K562 (cell line): ENCODE measurements at regions not wholly inside any gene's neighbourhood (a gene's known extent, or its start where the extent isn't known, plus 50 kb on each side); places are given as distances from the start of the nearest gene placed in this dataset.

Experiments used
- CTCF ChIP-seq, 3 experiments: IDR thresholded peaks in 2 of 3; conservative IDR thresholded peaks in 1 of 3; 2 replicates each; pipeline ENCODE4 v1.5.1; 2011 to 2012; ENCODE audit warnings: low read length in 3 of 3, mild to moderate bottlenecking in 3 of 3, control low read depth in 2 of 3, improper control_type of control experiment in 1 of 3, inconsistent platforms in 1 of 3, low read depth in 1 of 3, mixed read lengths in 1 of 3, moderate library complexity in 1 of 3; ENCODE audit not compliant: insufficient read depth in 2 of 3
- JUN ChIP-seq, 2 experiments: sonication (generic) in 1 of 2; formaldehyde crosslinking in 1 of 2; IDR thresholded peaks; 2 replicates each; pipeline versions ENCODE4 v1.6.1 to v1.8.0; 2012 to 2022; ENCODE audit warnings: borderline replicate concordance in 2 of 2, mild to moderate bottlenecking in 2 of 2, improper control_type of control experiment in 1 of 2, low read depth in 1 of 2, low read length in 1 of 2, missing genetic modification reagents in 1 of 2
- TF ChIP-seq, protein P1 (sequence below): fragments of 450-650 bp; IDR thresholded peaks from 2 replicates; pipeline ENCODE4 v1.7.1; 2018; ENCODE audit warnings: mild to moderate bottlenecking, low read depth; ENCODE audit not compliant: partially characterized antibody

DNA sequence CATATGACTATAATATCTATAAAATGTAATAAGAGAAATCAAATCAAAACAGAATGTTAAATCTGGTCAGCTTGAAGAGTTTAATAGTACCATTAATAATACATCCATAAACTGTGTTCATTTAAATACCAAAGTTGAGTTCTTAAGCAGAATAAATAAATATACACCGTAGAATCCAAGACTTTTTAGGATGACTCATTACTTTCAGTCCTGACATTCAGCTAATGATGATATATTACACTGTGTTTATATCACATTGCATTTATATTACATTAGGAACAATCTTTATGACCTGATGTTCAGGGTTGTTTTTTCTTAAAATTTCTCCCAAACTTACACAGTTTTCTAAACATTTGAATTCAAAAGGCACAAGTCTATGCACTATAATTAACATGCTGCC, 331.3 kb downstream of the SS18 start:
- no peak for TF ChIP-seq JUN (IDR thresholded peaks at IDR 0.05; ENCODE audit: borderline replicate concordance, low read depth, low read length)
- TF ChIP-seq JUN (CRISPR knock-in tag; IDR thresholded peaks at IDR 0.05; ENCODE audit: borderline replicate concordance): no peak
- TF ChIP-seq, protein P1, sequence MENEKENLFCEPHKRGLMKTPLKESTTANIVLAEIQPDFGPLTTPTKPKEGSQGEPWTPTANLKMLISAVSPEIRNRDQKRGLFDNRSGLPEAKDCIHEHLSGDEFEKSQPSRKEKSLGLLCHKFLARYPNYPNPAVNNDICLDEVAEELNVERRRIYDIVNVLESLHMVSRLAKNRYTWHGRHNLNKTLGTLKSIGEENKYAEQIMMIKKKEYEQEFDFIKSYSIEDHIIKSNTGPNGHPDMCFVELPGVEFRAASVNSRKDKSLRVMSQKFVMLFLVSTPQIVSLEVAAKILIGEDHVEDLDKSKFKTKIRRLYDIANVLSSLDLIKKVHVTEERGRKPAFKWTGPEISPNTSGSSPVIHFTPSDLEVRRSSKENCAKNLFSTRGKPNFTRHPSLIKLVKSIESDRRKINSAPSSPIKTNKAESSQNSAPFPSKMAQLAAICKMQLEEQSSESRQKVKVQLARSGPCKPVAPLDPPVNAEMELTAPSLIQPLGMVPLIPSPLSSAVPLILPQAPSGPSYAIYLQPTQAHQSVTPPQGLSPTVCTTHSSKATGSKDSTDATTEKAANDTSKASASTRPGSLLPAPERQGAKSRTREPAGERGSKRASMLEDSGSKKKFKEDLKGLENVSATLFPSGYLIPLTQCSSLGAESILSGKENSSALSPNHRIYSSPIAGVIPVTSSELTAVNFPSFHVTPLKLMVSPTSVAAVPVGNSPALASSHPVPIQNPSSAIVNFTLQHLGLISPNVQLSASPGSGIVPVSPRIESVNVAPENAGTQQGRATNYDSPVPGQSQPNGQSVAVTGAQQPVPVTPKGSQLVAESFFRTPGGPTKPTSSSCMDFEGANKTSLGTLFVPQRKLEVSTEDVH: no peak
- no peak for TF ChIP-seq CTCF (IDR thresholded peaks at IDR 0.05 in 2 of 3, conservative IDR thresholded peaks at IDR 0.05 in 1 of 3; ENCODE audit: insufficient read depth in 2 of 3, low read depth in 1 of 3, low read length in 3 of 3)
